A673 (cell line): ENCODE measurements at regions not wholly inside any gene's neighbourhood (a gene's known extent, or its start where the extent isn't known, plus 50 kb on each side); places are given as distances from the start of the nearest gene placed in this dataset.

Experiments
- BruUV-seq: library from RNA; stranded (reverse); fragments of 400-500 nt; replicated peaks from 2 replicates; lab custom pipeline; 2021; lab: Mats Ljungman, UMichigan
- CTCF ChIA-PET: fragments of 300-600 bp; sonication (Branson Sonifier 250); formaldehyde crosslinking; loops from one replicate; lab custom pipeline; 2022; ENCODE audit warnings: antibody characterized with exemption; lab: Charles Lee
- POLR2A ChIA-PET: fragments of 300-600 bp; sonication (Branson Sonifier 250); formaldehyde crosslinking; loops from one replicate; lab custom pipeline; 2022; ENCODE audit warnings: antibody characterized with exemption; ENCODE audit not compliant: low non-redundant PET; lab: Charles Lee
- DNase-seq: peaks from one replicate; pipeline ENCODE4 v3.0.0-alpha.2; 2015; ENCODE audit warnings: low spot score
- H3K27ac ChIP-seq: fragments of 200-600 bp; sonication (generic); 2 replicates; pipeline ENCODE4 v1.5.1; 2016; ENCODE audit warnings: mixed run types, low read depth, mild to moderate bottlenecking, mixed read lengths, antibody characterized with exemption, low read length; ENCODE audit not compliant: poor library complexity, severe bottlenecking
- H3K27me3 ChIP-seq: fragments of 200-600 bp; sonication (generic); replicated peaks from 2 replicates; pipeline ENCODE4 v1.6.1; 2017; ENCODE audit warnings: mixed run types, low read depth, mild to moderate bottlenecking, mixed read lengths, antibody characterized with exemption, low read length; ENCODE audit not compliant: insufficient read depth, poor library complexity
- H3K36me3 ChIP-seq: fragments of 200-600 bp; sonication (generic); 2 replicates; pipeline ENCODE4 v1.6.1; 2016; ENCODE audit warnings: mixed run types, mild to moderate bottlenecking, mixed read lengths, antibody characterized with exemption, low read length; ENCODE audit not compliant: insufficient read depth, poor library complexity, severe bottlenecking
- H3K4me1 ChIP-seq: fragments of 200-600 bp; sonication (generic); 2 replicates; pipeline ENCODE4 v1.6.1; 2017; ENCODE audit warnings: mixed run types, mild to moderate bottlenecking, mixed read lengths, antibody characterized with exemption, low read length; ENCODE audit not compliant: insufficient read depth, poor library complexity, severe bottlenecking
- H3K4me3 ChIP-seq: fragments of 200-600 bp; sonication (generic); 2 replicates; pipeline ENCODE4 v1.5.1; 2016; ENCODE audit warnings: low read depth, mixed run types, mild to moderate bottlenecking, mixed read lengths, low read length; ENCODE audit not compliant: poor library complexity, severe bottlenecking
- H3K9me3 ChIP-seq: fragments of 200-600 bp; sonication (generic); 2 replicates; pipeline ENCODE4 v1.6.1; 2016; ENCODE audit warnings: mixed run types, low read depth, mild to moderate bottlenecking, mixed read lengths, antibody characterized with exemption, low read length; ENCODE audit not compliant: poor library complexity, severe bottlenecking
- CTCF ChIP-seq: fragments of 300-800, 200-600 bp; sonication (generic); conservative IDR thresholded peaks from 2 replicates; pipeline ENCODE4 v1.5.1; 2017; ENCODE audit warnings: low read depth, mild to moderate bottlenecking, antibody characterized with exemption, low read length, moderate library complexity, mixed read lengths
- EZH2 ChIP-seq: fragments of 200-600 bp; sonication (generic); IDR thresholded peaks from 2 replicates; pipeline ENCODE4 v1.6.1; 2017; ENCODE audit warnings: borderline replicate concordance, low read depth, mild to moderate bottlenecking, mixed read lengths, antibody characterized with exemption, low read length; ENCODE audit not compliant: poor library complexity, severe bottlenecking
- intact Hi-C: fragments of 100-400 bp; cut with micrococcal nuclease; formaldehyde crosslinking; loops from one replicate; pipeline ENCODE4 v1.10.0; 2022; ENCODE audit not compliant: unreplicated experiment

DNA sequence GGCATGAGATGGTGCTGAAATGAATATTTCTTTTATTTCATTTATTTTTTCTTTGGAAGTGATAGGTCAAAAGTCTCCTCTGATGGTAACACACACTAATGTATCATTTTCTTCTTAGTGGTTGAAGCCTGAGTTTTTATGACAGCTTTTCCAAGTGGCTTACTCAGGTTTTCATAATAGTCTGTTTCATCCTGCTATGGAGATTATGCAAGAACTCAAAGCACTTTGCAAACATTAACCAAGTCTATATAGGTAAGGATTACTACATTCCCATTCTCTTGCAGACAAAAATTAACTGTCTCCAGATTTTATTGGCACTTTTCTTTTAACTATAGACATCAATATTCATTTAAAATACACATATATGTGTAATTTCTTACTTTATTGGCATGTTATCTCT, 572.6 kb upstream of the GCFC2 start:
- H3K9me3 ChIP-seq = no peaks in the 10 kb centered on the region
- no TSS peak for BruUV-seq
- POLR2A ChIA-PET = no interaction called here
- H3K27ac ChIP-seq = no peak overlapping the region
- H3K4me1 ChIP-seq = peaks cover 26% of the 10 kb centered on the region
- DNase-seq = no peak
- no peaks in the 10 kb centered on the region for H3K27me3 ChIP-seq
- intact Hi-C loops = no loop called here
- no peaks in the 10 kb centered on the region for H3K36me3 ChIP-seq
- TF ChIP-seq EZH2 (no peak), CTCF (no peak)
- CTCF ChIA-PET = no interaction called here
- H3K4me3 ChIP-seq = no peak overlapping the region

- CTCF ChIA-PET = no interaction called here
- no peaks in the 10 kb centered on the region for H3K36me3 ChIP-seq
- no peaks in the 10 kb centered on the region for H3K27me3 ChIP-seq
- H3K9me3 ChIP-seq = no peaks in the 10 kb centered on the region
- H3K4me3 ChIP-seq = no peak overlapping the region
- peak overlapping the region; percentile 52 for H3K27ac ChIP-seq
- POLR2A ChIA-PET = no interaction called here
- intact Hi-C loops = no loop called here
- BruUV-seq = no TSS peak
- peaks cover 26% of the 10 kb centered on the region for H3K4me1 ChIP-seq
- TF ChIP-seq CTCF (no peak), EZH2 (no peak)
- DNase-seq = peak; percentile 38
Observed at GRCh38 chr2:76281156-76281841, 570.6 kb upstream of the GCFC2 start.

- H3K4me3 ChIP-seq = no peak overlapping the region
- no peaks in the 10 kb centered on the region for H3K27me3 ChIP-seq
- BruUV-seq = no TSS peak
- DNase-seq = peak; percentile 65
- TF ChIP-seq CTCF = no peak
- no peak for TF ChIP-seq EZH2
- CTCF ChIA-PET = no interaction called here
- H3K4me1 ChIP-seq = peaks cover 26% of the 10 kb centered on the region
- no peaks in the 10 kb centered on the region for H3K9me3 ChIP-seq
- intact Hi-C loops = no loop called here
- H3K27ac ChIP-seq = peak overlapping the region; percentile 52
- POLR2A ChIA-PET = no interaction called here
- H3K36me3 ChIP-seq = no peaks in the 10 kb centered on the region
Observed at GRCh38 chr2:76280686-76281085, 570.0 kb upstream of the GCFC2 start.
